Muscle of leg (tissue), 3 donors: ENCODE measurements at regions not wholly inside any gene's neighbourhood (a gene's known extent, or its start where the extent isn't known, plus 50 kb on each side); places are given as distances from the start of the nearest gene placed in this dataset.

Experiments used
- DNase-seq: peaks from one replicate; pipeline ENCODE4 v3.0.0; 2013
- H3K27ac ChIP-seq: one replicate; pipeline ENCODE4 v1.5.1; 2013; ENCODE audit warnings: mild to moderate bottlenecking, low read length, control low read depth
- H3K27me3 ChIP-seq: one replicate; pipeline ENCODE4 v1.6.1; 2013; ENCODE audit warnings: low read length; ENCODE audit not compliant: control insufficient read depth, insufficient read depth
- H3K36me3 ChIP-seq: one replicate; pipeline ENCODE4 v1.6.1; 2013; ENCODE audit warnings: low read length; ENCODE audit not compliant: control insufficient read depth, insufficient read depth
- H3K4me1 ChIP-seq: one replicate; pipeline ENCODE4 v1.6.1; 2013; ENCODE audit warnings: low read length; ENCODE audit not compliant: control insufficient read depth, insufficient read depth
- H3K4me3 ChIP-seq: one replicate; pipeline ENCODE4 v1.5.1; 2013; ENCODE audit warnings: low read length, control low read depth
- H3K9me3 ChIP-seq: replicated peaks from 2 replicates; pipeline ENCODE4 v1.6.1; 2013; ENCODE audit warnings: low read depth, low read length; ENCODE audit not compliant: control insufficient read depth
- WGBS: methylation state at CpG from one replicate; pipeline ENCODE4 v1.1.5; 2013; ENCODE audit warnings: missing lambda C conversion rate; ENCODE audit not compliant: insufficient coverage; 5-methylcytosine and 5-hydroxymethylcytosine counted together

DNA sequence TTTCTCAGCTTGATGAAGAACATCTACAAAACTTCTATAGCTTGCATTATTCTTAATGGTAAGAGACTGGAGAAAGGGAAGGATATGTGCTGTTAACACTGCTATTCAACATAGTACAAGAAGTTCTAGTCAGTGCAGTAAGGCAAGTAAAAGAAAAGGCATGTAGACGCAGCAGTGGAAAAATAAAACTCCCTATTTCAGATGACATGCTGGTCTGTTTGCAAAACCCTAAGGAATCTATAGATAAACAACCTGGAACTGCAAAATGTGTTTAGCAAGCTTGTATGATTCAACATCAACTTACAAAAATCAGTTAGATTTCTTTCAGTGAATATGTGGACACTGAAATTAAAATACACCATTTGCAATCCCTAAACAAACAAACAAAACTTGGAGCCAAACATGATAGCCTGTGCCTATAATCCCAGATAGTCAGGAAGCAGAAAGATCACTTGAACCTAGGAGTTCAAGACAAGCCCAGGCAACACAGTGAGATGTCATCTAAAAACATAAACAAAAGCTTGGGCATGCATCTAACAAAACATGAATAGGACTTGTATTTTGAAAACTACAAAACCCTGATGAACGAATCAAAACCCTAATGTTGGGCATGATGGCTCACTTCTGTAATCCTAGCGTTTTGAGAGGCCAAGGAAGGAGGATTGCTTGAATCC lies 293.6 kb upstream of the RGS6 start:
- no peak overlapping the region for H3K27ac ChIP-seq
- no peaks in the 10 kb centered on the region for H3K27me3 ChIP-seq
- no peak for DNase-seq
- H3K36me3 ChIP-seq: no peaks in the 10 kb centered on the region
- WGBS: 83% methylated on average over 2 of the region's 3 CpGs
- H3K4me1 ChIP-seq: no peaks in the 10 kb centered on the region
- H3K4me3 ChIP-seq: no peak overlapping the region
- peaks cover 10% of the 10 kb centered on the region for H3K9me3 ChIP-seq

DNA sequence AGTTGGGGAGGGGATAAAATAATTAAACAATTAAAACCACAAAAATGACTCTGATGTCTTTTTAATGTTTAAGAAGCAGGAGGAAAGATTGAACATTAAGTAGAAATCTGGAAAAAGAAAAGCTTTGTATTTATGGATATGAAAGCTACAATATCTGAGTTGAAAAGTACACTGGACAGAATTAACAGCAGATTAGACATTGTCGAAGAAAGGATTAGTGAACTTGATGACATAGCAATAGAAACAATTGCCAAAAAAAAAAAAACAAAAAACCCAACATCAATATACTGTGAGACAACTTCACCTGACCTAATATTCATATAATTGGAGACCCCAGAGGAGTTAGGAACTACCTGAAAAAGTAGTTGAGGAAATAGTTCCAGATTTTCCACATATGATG lies 289.5 kb upstream of the RGS6 start:
- no CpG with 5 or more reads among the region's 1 CpG for WGBS
- no peak for DNase-seq
- no peaks in the 10 kb centered on the region for H3K27me3 ChIP-seq
- H3K4me1 ChIP-seq: no peaks in the 10 kb centered on the region
- H3K9me3 ChIP-seq: peaks cover 10% of the 10 kb centered on the region
- H3K27ac ChIP-seq: no peak overlapping the region
- H3K36me3 ChIP-seq: no peaks in the 10 kb centered on the region
- H3K4me3 ChIP-seq: no peak overlapping the region

GRCh38 chr14:71645656-71646055 lies 286.6 kb upstream of the RGS6 start:
- 80% methylated on average over 1 of the region's 4 CpGs for WGBS
- no peaks in the 10 kb centered on the region for H3K27me3 ChIP-seq
- no peak overlapping the region for H3K4me3 ChIP-seq
- no peak overlapping the region for H3K27ac ChIP-seq
- no peaks in the 10 kb centered on the region for H3K36me3 ChIP-seq
- H3K9me3 ChIP-seq: peaks cover 10% of the 10 kb centered on the region
- no peaks in the 10 kb centered on the region for H3K4me1 ChIP-seq
- no peak for DNase-seq

GRCh38 chr14:71646518-71646917 lies 285.7 kb upstream of the RGS6 start:
- no CpG with 5 or more reads among the region's 1 CpG for WGBS
- no peaks in the 10 kb centered on the region for H3K4me1 ChIP-seq
- peaks cover 10% of the 10 kb centered on the region for H3K9me3 ChIP-seq
- no peak overlapping the region for H3K27ac ChIP-seq
- no peaks in the 10 kb centered on the region for H3K27me3 ChIP-seq
- H3K36me3 ChIP-seq: no peaks in the 10 kb centered on the region
- H3K4me3 ChIP-seq: no peak overlapping the region
- DNase-seq: no peak

DNA sequence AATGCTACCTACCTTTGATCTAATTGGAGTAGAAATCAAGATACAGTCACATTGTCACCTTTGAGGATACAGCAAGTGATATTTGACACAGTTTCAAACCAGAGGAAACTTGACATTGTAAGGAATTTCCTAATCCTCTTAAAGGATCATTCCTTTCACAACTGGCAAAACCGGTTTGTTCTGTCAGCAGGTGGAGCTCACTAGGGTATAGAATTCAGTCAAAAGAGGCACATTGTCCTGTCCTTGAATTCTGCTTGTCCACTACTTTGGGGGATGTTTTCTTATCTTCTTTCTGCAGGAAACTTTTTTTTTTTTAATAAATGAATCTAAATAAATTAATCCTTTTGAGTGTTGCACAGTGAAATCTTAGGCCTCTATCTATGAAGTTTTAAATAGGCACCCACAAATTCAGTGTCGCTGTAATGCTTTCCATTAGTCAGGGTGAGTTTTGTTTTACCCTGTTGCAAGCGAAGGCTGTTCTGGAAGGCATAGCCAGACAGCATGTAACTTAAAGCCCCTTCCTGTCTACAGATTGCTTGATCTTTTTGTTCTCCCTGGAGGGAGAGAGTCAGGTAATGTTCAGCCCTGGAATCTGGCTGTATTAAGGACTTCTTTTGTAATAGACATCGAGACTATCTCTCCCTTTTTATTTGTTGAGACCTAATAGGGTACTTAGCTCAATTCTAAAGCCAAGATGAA lies 285.0 kb upstream of the RGS6 start:
- H3K36me3 ChIP-seq: no peaks in the 10 kb centered on the region
- peaks cover 10% of the 10 kb centered on the region for H3K9me3 ChIP-seq
- H3K4me3 ChIP-seq: no peak overlapping the region
- H3K4me1 ChIP-seq: no peaks in the 10 kb centered on the region
- no CpG with 5 or more reads among the region's 4 CpGs for WGBS
- no peak for DNase-seq
- no peaks in the 10 kb centered on the region for H3K27me3 ChIP-seq
- no peak overlapping the region for H3K27ac ChIP-seq

DNA sequence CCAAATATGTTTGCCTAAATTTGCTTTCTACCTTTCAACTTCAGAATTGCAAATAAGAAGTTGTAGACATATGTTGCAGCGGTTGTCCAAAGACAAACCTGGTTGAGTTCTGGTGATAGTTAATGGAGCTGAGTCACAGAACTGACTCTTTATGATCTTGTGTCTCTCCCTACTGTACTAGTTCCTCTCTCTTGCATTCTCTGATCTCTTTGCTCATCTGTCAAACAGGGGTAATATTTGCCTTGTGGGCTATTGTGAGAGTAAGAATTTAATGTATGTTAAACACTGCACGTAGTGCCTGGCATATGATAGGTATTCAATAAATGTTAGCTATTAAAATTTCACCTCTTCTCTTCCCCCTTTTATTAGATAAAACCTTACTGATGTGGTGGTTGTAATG lies 283.5 kb upstream of the RGS6 start:
- peaks cover 12% of the 10 kb centered on the region for H3K9me3 ChIP-seq
- H3K4me1 ChIP-seq: no peaks in the 10 kb centered on the region
- H3K4me3 ChIP-seq: no peak overlapping the region
- H3K27ac ChIP-seq: no peak overlapping the region
- H3K27me3 ChIP-seq: no peaks in the 10 kb centered on the region
- WGBS: no CpG with 5 or more reads among the region's 2 CpGs
- H3K36me3 ChIP-seq: no peaks in the 10 kb centered on the region
- DNase-seq: no peak

DNA sequence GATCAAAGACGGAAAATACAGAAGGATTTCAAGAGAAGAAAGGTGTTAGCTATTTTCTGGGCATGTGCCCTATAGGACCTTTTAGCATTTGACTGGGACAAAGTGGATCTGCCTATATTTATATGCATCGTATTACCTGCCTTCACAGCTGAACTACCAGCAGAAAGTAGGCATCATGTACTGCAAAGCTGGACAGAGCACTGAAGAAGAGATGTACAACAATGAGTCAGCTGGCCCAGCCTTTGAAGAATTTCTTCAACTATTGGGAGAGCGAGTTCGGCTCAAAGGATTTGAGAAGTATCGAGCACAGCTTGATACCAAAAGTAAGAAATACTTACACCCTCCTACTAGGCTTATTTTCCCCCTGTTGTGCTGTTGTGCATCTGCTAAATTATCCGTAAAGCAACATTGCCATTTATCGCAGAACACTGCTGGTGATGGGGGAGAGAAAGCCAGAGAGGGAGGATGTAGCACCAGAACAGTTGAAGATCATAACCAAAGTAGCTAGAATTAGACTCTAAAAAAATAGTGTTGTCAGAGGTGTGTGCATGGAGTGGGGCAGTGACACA lies 282.0 kb upstream of the RGS6 start:
- WGBS: 89% methylated on average over 3 of the region's 7 CpGs
- no peaks in the 10 kb centered on the region for H3K27me3 ChIP-seq
- H3K4me1 ChIP-seq: no peaks in the 10 kb centered on the region
- H3K27ac ChIP-seq: peak overlapping the region; percentile 7
- H3K9me3 ChIP-seq: peaks cover 12% of the 10 kb centered on the region
- no peaks in the 10 kb centered on the region for H3K36me3 ChIP-seq
- H3K4me3 ChIP-seq: no peak overlapping the region
- no peak for DNase-seq

- Histone ChIP-seq H3K4me1 (no peaks in the 10 kb centered on the region), H3K36me3 (no peaks in the 10 kb centered on the region), H3K27me3 (no peaks in the 10 kb centered on the region), H3K27ac (peak overlapping the region; percentile 39), H3K4me3 (no peak overlapping the region), H3K9me3 (peaks cover 12% of the 10 kb centered on the region)
- DNase-seq: peak; percentile 96
- WGBS: no CpG with 5 or more reads among the region's 1 CpG
Observed at GRCh38 chr14:71651228-71651627, 281.0 kb upstream of the RGS6 start.

- H3K9me3 ChIP-seq: peaks cover 12% of the 10 kb centered on the region
- H3K36me3 ChIP-seq: no peaks in the 10 kb centered on the region
- no peak overlapping the region for H3K4me3 ChIP-seq
- no peaks in the 10 kb centered on the region for H3K4me1 ChIP-seq
- WGBS: no CpG with 5 or more reads among the region's 1 CpG
- H3K27me3 ChIP-seq: no peaks in the 10 kb centered on the region
- peak overlapping the region; percentile 3 for H3K27ac ChIP-seq
- DNase-seq: no peak
Observed at GRCh38 chr14:71652368-71652767, 279.9 kb upstream of the RGS6 start.

GRCh38 chr14:71654810-71655209 lies 277.4 kb upstream of the RGS6 start:
- Histone ChIP-seq H3K36me3 (no peaks in the 10 kb centered on the region), H3K27ac (no peak overlapping the region), H3K4me3 (no peak overlapping the region), H3K27me3 (no peaks in the 10 kb centered on the region), H3K4me1 (no peaks in the 10 kb centered on the region), H3K9me3 (peaks cover 12% of the 10 kb centered on the region)
- WGBS: no CpG with 5 or more reads among the region's 3 CpGs
- no peak for DNase-seq
